Inflammatory macrophage treated with lipopolysaccharide for 1 hour (primary cell): ENCODE measurements at regions not wholly inside any gene's neighbourhood (a gene's known extent, or its start where the extent isn't known, plus 50 kb on each side); places are given as distances from the start of the nearest gene placed in this dataset.
A peak's percentile ranks its signal among the peaks of the same experiment; 100 is the strongest.

Experiments used
- DNase-seq, 2 donors: peaks; one replicate each; pipeline ENCODE4 v3.0.0-alpha.2; 2020 to 2022

- DNase-seq: no peak
Observed at GRCh38 chr6:41429506-41430504, 94.4 kb downstream of the NCR2 start.

DNA sequence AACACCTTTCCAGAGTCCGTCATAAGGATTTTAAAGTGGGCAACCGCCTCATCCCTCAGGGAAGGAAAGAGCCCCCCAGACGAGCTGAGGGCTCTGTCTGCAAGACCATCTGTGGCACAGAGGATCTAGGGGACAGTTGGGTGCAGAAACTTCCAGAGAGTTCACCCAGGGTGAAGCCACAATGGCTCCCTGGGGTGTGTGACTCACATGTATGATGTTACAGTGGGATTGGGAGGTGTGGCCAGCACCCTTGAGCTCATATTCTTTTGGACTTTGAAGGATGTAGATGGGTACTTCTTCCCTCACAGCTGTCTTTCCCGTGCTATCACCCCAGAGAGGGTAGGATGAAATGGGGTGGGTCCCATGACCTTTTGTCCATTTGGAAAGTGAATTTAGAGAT is 95.5 kb downstream of the NCR2 start:
- DNase-seq: peak; percentile 18 to 23

- no peak for DNase-seq
Observed at GRCh38 chr6:41432280-41432679, 96.9 kb downstream of the NCR2 start.

GRCh38 chr6:41434803-41435481 is 99.5 kb downstream of the NCR2 start:
- DNase-seq: no peak

- no peak for DNase-seq
Observed at GRCh38 chr6:41437604-41438003, 102.2 kb downstream of the NCR2 start.

DNA sequence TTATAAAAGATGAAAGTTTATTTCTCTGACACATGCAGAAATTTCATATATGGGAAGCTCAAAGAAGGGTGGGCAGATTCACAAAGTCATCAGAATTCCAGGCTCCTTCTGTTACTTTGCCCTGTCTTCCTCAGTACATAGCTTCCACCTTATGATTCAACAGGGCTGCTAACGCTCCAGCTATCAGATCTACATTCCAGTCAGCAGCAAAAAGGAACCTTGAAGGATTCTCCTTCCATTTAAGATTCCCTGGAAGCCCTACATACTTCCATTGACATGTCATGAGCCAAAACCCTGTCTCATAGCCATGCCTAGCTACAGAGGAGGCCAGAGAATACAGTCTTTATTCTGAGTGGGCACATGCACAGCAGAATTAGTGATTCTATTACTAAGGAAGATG is 103.3 kb downstream of the NCR2 start:
- no peak for DNase-seq

DNA sequence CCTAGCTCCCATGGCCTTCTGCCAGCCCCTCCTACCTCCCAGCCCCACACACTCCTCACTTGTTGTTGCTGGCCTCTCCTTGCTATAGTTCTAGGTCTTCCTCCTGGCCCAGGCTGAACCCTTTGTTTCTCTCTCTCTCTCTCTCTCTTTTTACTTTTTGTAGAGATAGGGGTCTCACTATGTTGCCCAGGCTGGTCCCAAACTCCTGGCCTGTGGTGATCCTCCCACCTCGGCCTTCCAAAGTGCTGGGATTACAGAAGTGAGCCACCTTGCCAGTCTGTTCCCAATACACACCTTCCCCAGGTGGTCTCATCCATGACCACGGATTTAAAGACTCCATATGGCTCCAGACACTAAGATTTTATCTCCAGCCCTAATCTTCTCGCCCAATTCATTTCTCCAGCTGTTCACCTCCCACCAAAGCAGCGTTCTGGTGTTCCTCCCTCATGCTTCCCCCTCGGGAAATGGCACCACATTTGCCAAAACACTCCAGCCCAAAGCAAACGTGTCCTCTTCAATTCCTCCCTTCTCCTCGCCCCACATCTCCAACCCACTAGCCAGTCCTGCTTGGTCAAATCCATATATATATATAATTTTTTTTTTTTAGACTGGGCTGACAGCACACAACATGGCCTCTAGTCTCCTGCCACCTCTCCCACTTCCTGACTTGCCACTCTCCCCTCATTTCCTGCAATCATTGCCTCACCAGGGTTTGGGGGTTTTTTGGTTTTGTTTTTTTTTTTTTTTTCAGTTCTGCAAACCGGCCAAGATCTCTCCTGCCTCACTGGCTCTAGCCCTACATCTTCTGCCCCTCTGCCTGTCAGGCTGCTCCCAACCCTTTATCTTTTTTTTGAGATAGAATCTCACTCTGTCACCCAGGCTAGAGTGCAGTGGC is 104.4 kb downstream of the NCR2 start:
- DNase-seq: peak; percentile 34 to 38

GRCh38 chr6:41440958-41441357 is 105.2 kb upstream of the FOXP4 start:
- DNase-seq: no peak

GRCh38 chr6:41441598-41442351 is 104.4 kb upstream of the FOXP4 start:
- DNase-seq: no peak

- DNase-seq: no peak
Observed at GRCh38 chr6:41442352-41442672, 103.9 kb upstream of the FOXP4 start.

GRCh38 chr6:41442800-41443501 is 103.2 kb upstream of the FOXP4 start:
- DNase-seq: no peak

DNA sequence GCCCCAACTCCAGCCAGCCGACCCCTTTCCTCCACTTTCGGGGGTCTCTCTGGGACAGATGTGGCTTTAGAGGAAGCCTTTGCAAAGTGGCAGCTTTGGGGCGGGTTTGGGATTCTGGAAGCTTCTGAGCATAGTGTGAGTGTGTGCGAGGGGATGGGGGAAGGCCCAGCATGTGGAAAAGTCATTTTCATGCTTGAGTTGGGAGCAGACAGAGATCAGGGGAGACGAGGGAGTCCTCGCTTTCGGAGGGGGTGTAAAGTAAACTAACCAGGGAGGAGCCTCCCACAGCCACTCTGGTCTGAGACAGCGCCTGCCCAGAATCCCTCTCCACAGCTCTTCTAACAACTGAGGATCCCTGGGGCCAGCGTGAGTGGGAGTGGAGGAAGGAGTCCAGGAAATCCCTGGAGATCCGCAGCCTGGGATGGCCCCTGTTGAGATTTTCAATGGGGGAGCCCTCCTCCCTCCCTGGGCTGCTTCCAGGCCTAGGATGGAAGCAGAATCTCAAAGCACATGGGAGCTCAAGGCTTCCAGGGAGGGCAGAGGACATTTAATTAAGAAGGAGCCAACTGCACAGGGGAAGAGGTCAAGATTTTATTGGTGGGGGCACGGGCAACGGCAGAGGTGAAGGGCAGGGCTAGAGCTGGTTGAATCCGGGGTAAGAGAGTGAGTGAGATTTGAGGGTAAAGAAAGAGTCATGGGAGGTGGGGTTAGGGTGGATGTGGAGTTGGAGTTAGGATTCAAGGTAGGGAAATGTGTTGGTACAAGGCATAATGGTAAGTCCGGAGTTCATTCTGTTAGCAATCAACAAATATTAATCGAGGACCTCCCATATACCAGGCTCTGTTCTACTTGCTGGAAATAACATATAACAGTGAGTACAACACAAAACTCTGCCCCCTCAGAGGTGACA is 102.3 kb upstream of the FOXP4 start:
- DNase-seq: no peak

GRCh38 chr6:41445261-41445660 is 100.9 kb upstream of the FOXP4 start:
- no peak for DNase-seq

GRCh38 chr6:41446132-41446531 is 100.0 kb upstream of the FOXP4 start:
- DNase-seq: no peak

- no peak for DNase-seq
Observed at GRCh38 chr6:41446907-41447545, 99.2 kb upstream of the FOXP4 start.

DNA sequence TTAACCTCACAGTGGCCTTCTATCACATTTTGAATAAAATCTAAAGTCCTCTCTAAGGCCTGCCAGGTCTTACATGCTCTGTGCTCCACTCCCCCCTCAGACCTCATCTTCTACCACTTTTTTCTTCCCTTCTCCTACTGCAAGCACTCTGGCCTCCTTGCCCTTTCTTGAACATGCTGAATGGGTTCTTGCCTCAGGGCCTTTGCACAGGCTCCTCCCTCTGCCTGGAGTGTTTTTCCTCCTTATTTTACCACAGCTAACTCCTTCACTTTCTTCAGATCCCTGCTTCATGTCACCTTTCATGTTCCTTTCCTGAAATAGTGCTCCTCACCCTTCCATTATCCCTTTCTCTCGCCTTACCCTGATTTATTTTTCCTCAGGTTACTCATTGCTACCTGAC is 97.9 kb upstream of the FOXP4 start:
- no peak for DNase-seq

- no peak for DNase-seq
Observed at GRCh38 chr6:41449399-41450245, 96.6 kb upstream of the FOXP4 start.

- DNase-seq: no peak
Observed at GRCh38 chr6:41450581-41450980, 95.6 kb upstream of the FOXP4 start.

GRCh38 chr6:41451039-41451438 is 95.1 kb upstream of the FOXP4 start:
- DNase-seq: no peak
